ENCODE measurements at regions not wholly inside any gene's neighbourhood (a gene's known extent, or its start where the extent isn't known, plus 50 kb on each side); places are given as distances from the start of the nearest gene placed in this dataset.

DNA sequence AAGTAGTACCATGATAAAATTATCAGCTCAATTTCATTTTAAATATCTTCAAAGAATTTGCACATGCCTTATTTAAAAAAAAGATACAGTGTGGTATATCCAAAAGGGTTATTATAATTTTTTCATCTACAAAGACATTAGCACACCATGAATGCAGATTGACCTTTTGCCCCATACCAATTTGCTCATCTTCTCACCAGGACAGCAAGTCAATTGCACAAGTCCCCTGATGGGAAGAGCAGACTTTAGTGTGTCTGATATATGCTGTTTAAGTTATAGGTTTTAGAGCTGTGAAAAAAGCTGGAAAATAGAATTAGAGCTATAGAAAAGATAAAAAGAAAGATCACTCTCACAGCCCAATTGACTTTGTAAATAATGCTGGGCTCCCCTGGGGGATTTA lies 325.8 kb upstream of the CDH6 start:
- no peak for TF ChIP-seq CTCF (IDR thresholded peaks at IDR 0.05)

DNA sequence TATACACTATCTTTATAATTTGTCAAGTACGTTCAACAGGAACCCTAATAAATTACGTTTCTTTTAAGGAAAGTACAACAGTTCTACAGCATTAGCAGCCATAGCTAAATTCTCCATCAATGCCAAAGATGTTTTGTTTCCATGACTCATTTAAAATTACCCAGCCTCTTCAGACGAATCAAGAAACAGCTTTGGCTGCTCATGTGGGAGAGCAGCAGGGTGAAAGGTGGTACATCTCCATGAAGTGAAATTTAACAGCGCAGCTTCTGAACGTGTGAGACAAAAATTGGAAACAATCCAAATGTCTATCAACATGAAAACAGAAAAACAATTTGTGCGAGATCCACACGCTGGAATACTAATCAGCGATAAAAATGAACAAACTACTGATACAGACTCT lies 327.3 kb upstream of the CDH6 start:
- TF ChIP-seq CTCF (IDR thresholded peaks at IDR 0.05): no peak

DNA sequence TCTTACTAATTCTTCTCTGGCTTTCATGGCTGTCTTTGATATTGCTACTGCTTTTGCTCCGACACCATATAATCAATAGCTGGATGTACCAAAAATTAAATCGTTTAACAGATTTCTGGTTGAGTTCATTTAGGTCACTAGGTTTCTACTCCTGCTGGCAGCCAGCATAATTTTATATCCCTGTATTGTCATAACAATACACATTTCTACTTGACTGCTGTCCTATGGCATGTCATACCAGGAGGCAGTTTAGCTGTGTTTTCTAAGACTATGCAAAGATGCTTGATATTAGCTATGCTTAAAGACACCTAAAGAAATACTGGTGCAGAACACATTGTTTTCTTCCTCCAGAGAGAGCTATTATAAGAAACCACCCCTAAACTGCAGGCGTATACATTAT lies 337.2 kb upstream of the CDH6 start:
- TF ChIP-seq CTCF (IDR thresholded peaks at IDR 0.05): no peak

- no peak for TF ChIP-seq CTCF (IDR thresholded peaks at IDR 0.05)
Measured at GRCh38 chr5:30853158-30853557, 340.3 kb upstream of the CDH6 start.

DNA sequence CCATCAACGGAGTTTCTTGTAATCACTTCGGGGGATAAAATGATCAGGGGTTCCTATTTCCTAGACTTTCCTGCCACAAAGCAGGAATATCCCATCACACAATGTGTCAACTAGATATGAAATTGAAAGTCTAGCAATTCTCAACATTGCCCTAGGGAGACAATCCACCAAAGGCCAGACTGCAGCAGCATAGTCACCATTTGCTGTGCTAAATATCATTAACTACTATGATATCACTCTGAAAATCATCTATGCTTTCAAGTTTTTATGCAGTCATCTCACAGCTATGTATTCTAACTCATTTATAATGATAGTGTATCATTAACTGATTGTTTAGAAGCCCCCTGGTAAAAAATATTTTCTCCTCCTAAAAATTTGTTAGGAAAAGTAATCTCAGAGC lies 342.6 kb upstream of the CDH6 start:
- no peak for TF ChIP-seq CTCF (IDR thresholded peaks at IDR 0.05)

DNA sequence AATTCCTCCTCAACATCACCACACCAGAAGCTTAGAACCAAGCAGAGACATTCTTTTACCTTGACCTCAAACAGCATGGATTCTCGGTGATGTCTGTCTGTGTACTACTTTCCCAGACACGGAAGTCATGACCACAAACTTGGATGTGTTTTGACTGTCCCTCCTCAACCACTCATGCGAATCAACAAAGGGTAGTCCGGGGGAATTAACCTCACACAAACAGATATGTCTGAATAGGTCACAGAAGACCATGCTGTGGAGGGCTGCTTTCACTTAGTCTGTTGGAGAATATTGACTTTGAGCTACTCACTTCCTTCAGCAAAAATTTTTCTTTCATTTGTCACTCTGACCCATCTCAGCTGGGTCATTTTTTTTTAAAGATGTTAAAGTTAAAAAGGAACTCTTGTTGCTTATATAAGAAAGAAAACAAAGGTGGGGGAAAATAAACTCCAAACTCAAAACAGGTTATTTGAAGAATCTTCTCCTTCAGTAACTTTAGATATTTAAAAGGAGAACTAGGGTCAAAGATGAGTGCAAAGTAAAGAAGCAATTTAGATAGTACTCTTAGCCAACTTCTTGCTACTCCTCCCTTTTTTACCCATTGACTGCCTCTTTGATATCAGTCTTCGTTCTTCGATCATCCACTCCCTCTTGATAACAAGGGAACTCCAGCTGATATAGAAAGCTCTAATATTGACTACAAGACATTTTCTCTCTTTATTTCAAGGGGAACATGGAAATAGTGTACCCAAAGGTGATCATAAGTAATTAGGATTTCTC lies 343.4 kb upstream of the CDH6 start:
- TF ChIP-seq CTCF (IDR thresholded peaks at IDR 0.05): no peak

DNA sequence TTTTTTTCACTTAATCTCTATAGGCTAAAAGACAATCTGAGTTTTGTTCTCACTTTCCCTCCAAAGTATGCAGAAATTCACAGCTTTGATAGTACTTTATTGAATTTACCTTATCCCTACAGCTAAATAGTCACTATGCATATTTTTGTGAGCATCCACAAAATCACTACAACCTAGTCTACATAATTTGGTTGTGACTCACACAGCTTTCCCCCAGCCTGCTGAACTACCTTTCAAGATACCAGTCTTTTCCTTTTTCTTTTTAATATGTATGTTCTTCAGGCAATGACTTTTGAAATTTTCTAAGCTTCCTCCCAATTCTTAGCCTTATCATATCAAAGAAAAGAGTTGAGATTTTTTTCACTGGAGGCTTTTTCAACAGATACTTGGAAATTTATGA lies 347.3 kb upstream of the CDH6 start:
- no peak for TF ChIP-seq CTCF (IDR thresholded peaks at IDR 0.05)

GRCh38 chr5:30845194-30845593 lies 348.3 kb upstream of the CDH6 start:
- no peak for TF ChIP-seq CTCF (IDR thresholded peaks at IDR 0.05)
